Fibroblast of lung (primary cell): ENCODE measurements at regions not wholly inside any gene's neighbourhood (a gene's known extent, or its start where the extent isn't known, plus 50 kb on each side); places are given as distances from the start of the nearest gene placed in this dataset.

Source experiments
- EZH2 ChIP-seq: IDR thresholded peaks from 2 replicates; pipeline ENCODE4 v1.5.1; 2012; ENCODE audit warnings: low read length, control low read depth, mild to moderate bottlenecking; ENCODE audit errors: missing control alignments
- TF ChIP-seq, protein P1 (sequence below), 2 donors: IDR thresholded peaks in 1 of 2; conservative IDR thresholded peaks in 1 of 2; 1 replicate in 1 of 2; 2 replicates in 1 of 2; pipeline ENCODE4 v1.5.1; 2011 to 2012; ENCODE audit warnings: low read length in 2 of 2, control low read depth in 1 of 2, inconsistent platforms in 1 of 2, low read depth in 1 of 2, mild to moderate bottlenecking in 1 of 2

DNA sequence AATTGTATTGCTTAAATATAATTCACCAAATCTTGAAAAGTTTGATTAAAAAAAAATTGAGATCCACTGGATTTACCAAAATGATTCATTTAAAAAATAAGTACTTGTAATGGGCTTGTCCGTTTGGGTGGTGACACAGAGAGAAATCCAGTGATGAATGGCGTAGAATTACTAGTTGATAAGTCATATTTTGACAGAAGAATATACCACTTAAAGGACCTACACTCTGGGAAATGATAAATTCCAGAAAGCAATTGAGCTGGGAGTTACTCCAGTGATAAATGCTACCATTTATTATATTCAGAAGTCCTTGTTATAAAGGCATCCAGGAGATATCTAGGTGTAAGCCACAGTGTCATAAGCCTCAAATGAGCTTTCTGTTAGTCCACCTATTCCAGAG, 141.8 kb upstream of the CFAP20DC start:
- TF ChIP-seq, protein P1, sequence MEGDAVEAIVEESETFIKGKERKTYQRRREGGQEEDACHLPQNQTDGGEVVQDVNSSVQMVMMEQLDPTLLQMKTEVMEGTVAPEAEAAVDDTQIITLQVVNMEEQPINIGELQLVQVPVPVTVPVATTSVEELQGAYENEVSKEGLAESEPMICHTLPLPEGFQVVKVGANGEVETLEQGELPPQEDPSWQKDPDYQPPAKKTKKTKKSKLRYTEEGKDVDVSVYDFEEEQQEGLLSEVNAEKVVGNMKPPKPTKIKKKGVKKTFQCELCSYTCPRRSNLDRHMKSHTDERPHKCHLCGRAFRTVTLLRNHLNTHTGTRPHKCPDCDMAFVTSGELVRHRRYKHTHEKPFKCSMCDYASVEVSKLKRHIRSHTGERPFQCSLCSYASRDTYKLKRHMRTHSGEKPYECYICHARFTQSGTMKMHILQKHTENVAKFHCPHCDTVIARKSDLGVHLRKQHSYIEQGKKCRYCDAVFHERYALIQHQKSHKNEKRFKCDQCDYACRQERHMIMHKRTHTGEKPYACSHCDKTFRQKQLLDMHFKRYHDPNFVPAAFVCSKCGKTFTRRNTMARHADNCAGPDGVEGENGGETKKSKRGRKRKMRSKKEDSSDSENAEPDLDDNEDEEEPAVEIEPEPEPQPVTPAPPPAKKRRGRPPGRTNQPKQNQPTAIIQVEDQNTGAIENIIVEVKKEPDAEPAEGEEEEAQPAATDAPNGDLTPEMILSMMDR (conservative IDR thresholded peaks at IDR 0.05 in 1 of 2, IDR thresholded peaks at IDR 0.05 in 1 of 2; ENCODE audit: low read depth in 1 of 2, low read length in 2 of 2): no peak
- no peak for TF ChIP-seq EZH2
